WTC11 (cell line): ENCODE measurements at regions not wholly inside any gene's neighbourhood (a gene's known extent, or its start where the extent isn't known, plus 50 kb on each side); places are given as distances from the start of the nearest gene placed in this dataset.

ENCODE experiments used
- CREB1 ChIP-seq: sonication (generic); formaldehyde crosslinking; IDR thresholded peaks from 2 replicates; pipeline ENCODE4 v1.8.0; 2023; ENCODE audit warnings: mild to moderate bottlenecking, missing genetic modification reagents
- ELF4 ChIP-seq: sonication (generic); formaldehyde crosslinking; IDR thresholded peaks from 2 replicates; pipeline ENCODE4 v1.8.1; 2022; ENCODE audit warnings: low read depth, mild to moderate bottlenecking, moderate library complexity, missing genetic modification reagents
- ETV6 ChIP-seq: sonication (generic); formaldehyde crosslinking; IDR thresholded peaks from 2 replicates; pipeline ENCODE4 v1.8.1; 2022; ENCODE audit warnings: mild to moderate bottlenecking, missing genetic modification reagents
- IRF2 ChIP-seq: sonication (generic); formaldehyde crosslinking; IDR thresholded peaks from 2 replicates; pipeline ENCODE4 v1.8.0; 2022; ENCODE audit warnings: low read depth, missing genetic modification reagents, borderline replicate concordance
- SP1 ChIP-seq: sonication (generic); formaldehyde crosslinking; conservative IDR thresholded peaks from 2 replicates; pipeline ENCODE4 v1.8.1; 2022; ENCODE audit warnings: missing genetic modification reagents
- ZNF121 ChIP-seq: sonication (generic); formaldehyde crosslinking; IDR thresholded peaks from 2 replicates; pipeline ENCODE4 v1.8.0; 2023; ENCODE audit warnings: missing genetic modification reagents
- TF ChIP-seq, protein P1 (sequence below): fragments of 200-600 bp; IDR thresholded peaks from 2 replicates; pipeline ENCODE4 v1.8.0; 2022; ENCODE audit warnings: antibody characterized with exemption
- TF ChIP-seq, protein P2 (sequence below): sonication (generic); formaldehyde crosslinking; conservative IDR thresholded peaks from 2 replicates; pipeline ENCODE4 v1.8.1; 2023; ENCODE audit warnings: mild to moderate bottlenecking, low read depth, missing genetic modification reagents, moderate library complexity
- TF ChIP-seq, protein P3 (sequence below): sonication (generic); formaldehyde crosslinking; IDR thresholded peaks from 2 replicates; pipeline ENCODE4 v1.8.1; 2023; ENCODE audit warnings: mild to moderate bottlenecking, missing genetic modification reagents
- TF ChIP-seq, protein P4 (sequence below): sonication (generic); formaldehyde crosslinking; IDR thresholded peaks from 2 replicates; pipeline ENCODE4 v1.8.0; 2022; ENCODE audit warnings: mild to moderate bottlenecking, missing genetic modification reagents
- TF ChIP-seq, protein P5 (sequence below): sonication (generic); formaldehyde crosslinking; IDR thresholded peaks from 2 replicates; pipeline ENCODE4 v1.8.0; 2022; ENCODE audit warnings: mild to moderate bottlenecking, missing genetic modification reagents
- TF ChIP-seq, protein P6 (sequence below): sonication (generic); formaldehyde crosslinking; IDR thresholded peaks from 2 replicates; pipeline ENCODE4 v1.8.0; 2022; ENCODE audit warnings: mild to moderate bottlenecking, missing genetic modification reagents
- TF ChIP-seq, protein P7 (sequence below): sonication (generic); formaldehyde crosslinking; IDR thresholded peaks from 2 replicates; pipeline ENCODE4 v1.8.0; 2023; ENCODE audit warnings: missing genetic modification reagents

DNA sequence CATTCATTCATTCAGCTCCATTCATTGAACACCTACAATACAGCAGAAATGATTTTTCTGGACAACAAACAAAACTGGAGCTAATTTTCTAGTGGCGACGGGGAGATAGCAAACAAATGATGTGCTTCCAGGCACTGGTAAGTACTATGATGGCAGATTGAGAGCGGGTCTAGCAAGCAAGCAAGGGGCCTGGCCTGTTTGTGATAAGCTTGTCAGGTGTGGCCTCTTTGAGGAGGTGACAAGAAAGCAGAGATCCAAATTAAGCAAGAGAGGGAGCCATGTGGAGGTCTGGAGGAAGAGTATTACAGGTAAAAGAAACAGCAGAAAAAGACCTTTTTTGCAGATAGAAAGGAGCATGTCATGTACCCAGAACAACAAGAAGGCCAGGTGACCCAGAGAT, 216.1 kb upstream of the CPHXL start:
- TF ChIP-seq, protein P1, sequence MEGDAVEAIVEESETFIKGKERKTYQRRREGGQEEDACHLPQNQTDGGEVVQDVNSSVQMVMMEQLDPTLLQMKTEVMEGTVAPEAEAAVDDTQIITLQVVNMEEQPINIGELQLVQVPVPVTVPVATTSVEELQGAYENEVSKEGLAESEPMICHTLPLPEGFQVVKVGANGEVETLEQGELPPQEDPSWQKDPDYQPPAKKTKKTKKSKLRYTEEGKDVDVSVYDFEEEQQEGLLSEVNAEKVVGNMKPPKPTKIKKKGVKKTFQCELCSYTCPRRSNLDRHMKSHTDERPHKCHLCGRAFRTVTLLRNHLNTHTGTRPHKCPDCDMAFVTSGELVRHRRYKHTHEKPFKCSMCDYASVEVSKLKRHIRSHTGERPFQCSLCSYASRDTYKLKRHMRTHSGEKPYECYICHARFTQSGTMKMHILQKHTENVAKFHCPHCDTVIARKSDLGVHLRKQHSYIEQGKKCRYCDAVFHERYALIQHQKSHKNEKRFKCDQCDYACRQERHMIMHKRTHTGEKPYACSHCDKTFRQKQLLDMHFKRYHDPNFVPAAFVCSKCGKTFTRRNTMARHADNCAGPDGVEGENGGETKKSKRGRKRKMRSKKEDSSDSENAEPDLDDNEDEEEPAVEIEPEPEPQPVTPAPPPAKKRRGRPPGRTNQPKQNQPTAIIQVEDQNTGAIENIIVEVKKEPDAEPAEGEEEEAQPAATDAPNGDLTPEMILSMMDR, result no peak
- TF ChIP-seq, protein P2, sequence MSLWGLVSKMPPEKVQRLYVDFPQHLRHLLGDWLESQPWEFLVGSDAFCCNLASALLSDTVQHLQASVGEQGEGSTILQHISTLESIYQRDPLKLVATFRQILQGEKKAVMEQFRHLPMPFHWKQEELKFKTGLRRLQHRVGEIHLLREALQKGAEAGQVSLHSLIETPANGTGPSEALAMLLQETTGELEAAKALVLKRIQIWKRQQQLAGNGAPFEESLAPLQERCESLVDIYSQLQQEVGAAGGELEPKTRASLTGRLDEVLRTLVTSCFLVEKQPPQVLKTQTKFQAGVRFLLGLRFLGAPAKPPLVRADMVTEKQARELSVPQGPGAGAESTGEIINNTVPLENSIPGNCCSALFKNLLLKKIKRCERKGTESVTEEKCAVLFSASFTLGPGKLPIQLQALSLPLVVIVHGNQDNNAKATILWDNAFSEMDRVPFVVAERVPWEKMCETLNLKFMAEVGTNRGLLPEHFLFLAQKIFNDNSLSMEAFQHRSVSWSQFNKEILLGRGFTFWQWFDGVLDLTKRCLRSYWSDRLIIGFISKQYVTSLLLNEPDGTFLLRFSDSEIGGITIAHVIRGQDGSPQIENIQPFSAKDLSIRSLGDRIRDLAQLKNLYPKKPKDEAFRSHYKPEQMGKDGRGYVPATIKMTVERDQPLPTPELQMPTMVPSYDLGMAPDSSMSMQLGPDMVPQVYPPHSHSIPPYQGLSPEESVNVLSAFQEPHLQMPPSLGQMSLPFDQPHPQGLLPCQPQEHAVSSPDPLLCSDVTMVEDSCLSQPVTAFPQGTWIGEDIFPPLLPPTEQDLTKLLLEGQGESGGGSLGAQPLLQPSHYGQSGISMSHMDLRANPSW (CRISPR knock-in tag), result no peak
- no peak for TF ChIP-seq ETV6 (CRISPR knock-in tag)
- no peak for TF ChIP-seq CREB1 (CRISPR knock-in tag)
- TF ChIP-seq, protein P3, sequence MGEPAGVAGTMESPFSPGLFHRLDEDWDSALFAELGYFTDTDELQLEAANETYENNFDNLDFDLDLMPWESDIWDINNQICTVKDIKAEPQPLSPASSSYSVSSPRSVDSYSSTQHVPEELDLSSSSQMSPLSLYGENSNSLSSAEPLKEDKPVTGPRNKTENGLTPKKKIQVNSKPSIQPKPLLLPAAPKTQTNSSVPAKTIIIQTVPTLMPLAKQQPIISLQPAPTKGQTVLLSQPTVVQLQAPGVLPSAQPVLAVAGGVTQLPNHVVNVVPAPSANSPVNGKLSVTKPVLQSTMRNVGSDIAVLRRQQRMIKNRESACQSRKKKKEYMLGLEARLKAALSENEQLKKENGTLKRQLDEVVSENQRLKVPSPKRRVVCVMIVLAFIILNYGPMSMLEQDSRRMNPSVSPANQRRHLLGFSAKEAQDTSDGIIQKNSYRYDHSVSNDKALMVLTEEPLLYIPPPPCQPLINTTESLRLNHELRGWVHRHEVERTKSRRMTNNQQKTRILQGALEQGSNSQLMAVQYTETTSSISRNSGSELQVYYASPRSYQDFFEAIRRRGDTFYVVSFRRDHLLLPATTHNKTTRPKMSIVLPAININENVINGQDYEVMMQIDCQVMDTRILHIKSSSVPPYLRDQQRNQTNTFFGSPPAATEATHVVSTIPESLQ, result no peak
- TF ChIP-seq IRF2 (CRISPR knock-in tag), result no peak
- TF ChIP-seq, protein P4, sequence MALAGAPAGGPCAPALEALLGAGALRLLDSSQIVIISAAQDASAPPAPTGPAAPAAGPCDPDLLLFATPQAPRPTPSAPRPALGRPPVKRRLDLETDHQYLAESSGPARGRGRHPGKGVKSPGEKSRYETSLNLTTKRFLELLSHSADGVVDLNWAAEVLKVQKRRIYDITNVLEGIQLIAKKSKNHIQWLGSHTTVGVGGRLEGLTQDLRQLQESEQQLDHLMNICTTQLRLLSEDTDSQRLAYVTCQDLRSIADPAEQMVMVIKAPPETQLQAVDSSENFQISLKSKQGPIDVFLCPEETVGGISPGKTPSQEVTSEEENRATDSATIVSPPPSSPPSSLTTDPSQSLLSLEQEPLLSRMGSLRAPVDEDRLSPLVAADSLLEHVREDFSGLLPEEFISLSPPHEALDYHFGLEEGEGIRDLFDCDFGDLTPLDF (CRISPR knock-in tag), result no peak
- TF ChIP-seq, protein P5, sequence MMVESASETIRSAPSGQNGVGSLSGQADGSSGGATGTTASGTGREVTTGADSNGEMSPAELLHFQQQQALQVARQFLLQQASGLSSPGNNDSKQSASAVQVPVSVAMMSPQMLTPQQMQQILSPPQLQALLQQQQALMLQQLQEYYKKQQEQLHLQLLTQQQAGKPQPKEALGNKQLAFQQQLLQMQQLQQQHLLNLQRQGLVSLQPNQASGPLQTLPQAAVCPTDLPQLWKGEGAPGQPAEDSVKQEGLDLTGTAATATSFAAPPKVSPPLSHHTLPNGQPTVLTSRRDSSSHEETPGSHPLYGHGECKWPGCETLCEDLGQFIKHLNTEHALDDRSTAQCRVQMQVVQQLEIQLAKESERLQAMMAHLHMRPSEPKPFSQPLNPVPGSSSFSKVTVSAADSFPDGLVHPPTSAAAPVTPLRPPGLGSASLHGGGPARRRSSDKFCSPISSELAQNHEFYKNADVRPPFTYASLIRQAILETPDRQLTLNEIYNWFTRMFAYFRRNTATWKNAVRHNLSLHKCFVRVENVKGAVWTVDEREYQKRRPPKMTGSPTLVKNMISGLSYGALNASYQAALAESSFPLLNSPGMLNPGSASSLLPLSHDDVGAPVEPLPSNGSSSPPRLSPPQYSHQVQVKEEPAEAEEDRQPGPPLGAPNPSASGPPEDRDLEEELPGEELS, result no peak
- TF ChIP-seq SP1 (CRISPR knock-in tag), result no peak
- no peak for TF ChIP-seq ELF4 (CRISPR knock-in tag)
- TF ChIP-seq, protein P6, sequence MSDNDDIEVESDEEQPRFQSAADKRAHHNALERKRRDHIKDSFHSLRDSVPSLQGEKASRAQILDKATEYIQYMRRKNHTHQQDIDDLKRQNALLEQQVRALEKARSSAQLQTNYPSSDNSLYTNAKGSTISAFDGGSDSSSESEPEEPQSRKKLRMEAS, result no peak
- TF ChIP-seq, protein P7, sequence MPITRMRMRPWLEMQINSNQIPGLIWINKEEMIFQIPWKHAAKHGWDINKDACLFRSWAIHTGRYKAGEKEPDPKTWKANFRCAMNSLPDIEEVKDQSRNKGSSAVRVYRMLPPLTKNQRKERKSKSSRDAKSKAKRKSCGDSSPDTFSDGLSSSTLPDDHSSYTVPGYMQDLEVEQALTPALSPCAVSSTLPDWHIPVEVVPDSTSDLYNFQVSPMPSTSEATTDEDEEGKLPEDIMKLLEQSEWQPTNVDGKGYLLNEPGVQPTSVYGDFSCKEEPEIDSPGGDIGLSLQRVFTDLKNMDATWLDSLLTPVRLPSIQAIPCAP (CRISPR knock-in tag), result no peak
- TF ChIP-seq ZNF121, result no peak
